ENCODE measurements at regions not wholly inside any gene's neighbourhood (a gene's known extent, or its start where the extent isn't known, plus 50 kb on each side); places are given as distances from the start of the nearest gene placed in this dataset.

GRCh38 chr2:8160959-8161358 is 520.9 kb upstream of the ID2 start:
- intact Hi-C loops (cut with micrococcal nuclease) = no loop called here

- intact Hi-C loops (cut with micrococcal nuclease) = no loop called here
Observed at GRCh38 chr2:8162552-8162951, 519.3 kb upstream of the ID2 start.

- intact Hi-C loops (cut with micrococcal nuclease) = no loop called here
Observed at GRCh38 chr2:8165550-8165949, 516.3 kb upstream of the ID2 start.

GRCh38 chr2:8168022-8168717 is 513.7 kb upstream of the ID2 start:
- intact Hi-C loops (cut with micrococcal nuclease) = no loop called here

GRCh38 chr2:8168876-8169424 is 512.9 kb upstream of the ID2 start:
- intact Hi-C loops (cut with micrococcal nuclease) = no loop called here

- intact Hi-C loops (cut with micrococcal nuclease) = no loop called here
Observed at GRCh38 chr2:8169443-8169842, 512.4 kb upstream of the ID2 start.

- intact Hi-C loops (cut with micrococcal nuclease) = no loop called here
Observed at GRCh38 chr2:8170552-8171327, 511.1 kb upstream of the ID2 start.

- intact Hi-C loops (cut with micrococcal nuclease) = no loop called here
Observed at GRCh38 chr2:8171608-8172007, 510.2 kb upstream of the ID2 start.

- intact Hi-C loops (cut with micrococcal nuclease) = no loop called here
Observed at GRCh38 chr2:8172661-8173060, 509.2 kb upstream of the ID2 start.

- intact Hi-C loops (cut with micrococcal nuclease) = no loop called here
Observed at GRCh38 chr2:8174641-8175257, 507.1 kb upstream of the ID2 start.

- intact Hi-C loops (cut with micrococcal nuclease) = no loop called here
Observed at GRCh38 chr2:8176887-8177286, 505.0 kb upstream of the ID2 start.

GRCh38 chr2:8177566-8177965 is 504.3 kb upstream of the ID2 start:
- intact Hi-C loops (cut with micrococcal nuclease) = no loop called here

GRCh38 chr2:8178911-8179310 is 502.9 kb upstream of the ID2 start:
- intact Hi-C loops (cut with micrococcal nuclease) = no loop called here

GRCh38 chr2:8189316-8189715 is 492.5 kb upstream of the ID2 start:
- intact Hi-C loops (cut with micrococcal nuclease) = no loop called here

- intact Hi-C loops (cut with micrococcal nuclease) = no loop called here
Observed at GRCh38 chr2:8190279-8190678, 491.6 kb upstream of the ID2 start.

- intact Hi-C loops (cut with micrococcal nuclease) = no loop called here
Observed at GRCh38 chr2:8191427-8191826, 490.4 kb upstream of the ID2 start.

- intact Hi-C loops (cut with micrococcal nuclease) = no loop called here
Observed at GRCh38 chr2:8193146-8193545, 488.7 kb upstream of the ID2 start.

- intact Hi-C loops (cut with micrococcal nuclease) = no loop called here
Observed at GRCh38 chr2:8193686-8194615, 487.9 kb upstream of the ID2 start.

- intact Hi-C loops (cut with micrococcal nuclease) = no loop called here
Observed at GRCh38 chr2:8195784-8196183, 486.1 kb upstream of the ID2 start.

- intact Hi-C loops (cut with micrococcal nuclease) = no loop called here
Observed at GRCh38 chr2:8196316-8196715, 485.5 kb upstream of the ID2 start.

GRCh38 chr2:8197101-8197500 is 484.8 kb upstream of the ID2 start:
- intact Hi-C loops (cut with micrococcal nuclease) = no loop called here

Measured in T-helper 1 cell treated with Interleukin-12 subunit alpha and Interleukin-12 subunit beta and Interleukin-4 antibody, amounts not matched to agents 30 ng/mL and 1 ng/mL, for 36 hours (primary cell).